Heart left ventricle (tissue), 16 donors: ENCODE measurements at regions not wholly inside any gene's neighbourhood (a gene's known extent, or its start where the extent isn't known, plus 50 kb on each side); places are given as distances from the start of the nearest gene placed in this dataset.

Source experiments
- ATAC-seq, 4 donors: fragments of 200-7000 bp; cut with Tn5 transposase; one replicate each; pipeline ENCODE4 v1.9.1; 2020 to 2022; ENCODE audit warnings: moderate library complexity in 4 of 4, mild to moderate bottlenecking in 3 of 4, moderate number of reproducible peaks in 1 of 4
- DNase-seq, 5 donors: peaks; one replicate each; pipeline ENCODE4 v3.0.0-alpha.2; 2020
- H3K27ac ChIP-seq, 12 donors: fragments of 200-600 bp; sonication (generic) in 4 of 12; one replicate each; pipeline versions ENCODE4 v1.5.0 to v1.8.0; 2016 to 2022; ENCODE audit warnings: mild to moderate bottlenecking in 2 of 12
- H3K27me3 ChIP-seq, 9 donors: fragments of 200-600 bp; sonication (generic) in 2 of 9; one replicate each; pipeline versions ENCODE4 v1.5.1 to v1.8.0; 2016 to 2022; ENCODE audit warnings: mild to moderate bottlenecking in 3 of 9
- H3K36me3 ChIP-seq, 9 donors: fragments of 200-600 bp; sonication (generic) in 2 of 9; one replicate each; pipeline versions ENCODE4 v1.5.0 to v1.8.0; 2018 to 2022; ENCODE audit warnings: mild to moderate bottlenecking in 2 of 9
- H3K4me1 ChIP-seq, 12 donors: fragments of 200-600 bp; sonication (generic) in 4 of 12; one replicate each; pipeline versions ENCODE4 v1.5.0 to v1.8.0; 2016 to 2022; ENCODE audit warnings: mild to moderate bottlenecking in 3 of 12
- H3K4me3 ChIP-seq, 12 donors: fragments of 200-600 bp; sonication (generic) in 4 of 12; one replicate each; pipeline versions ENCODE4 v1.5.0 to v1.8.0; 2017 to 2022; ENCODE audit warnings: mild to moderate bottlenecking in 9 of 12, moderate library complexity in 4 of 12
- H3K9me3 ChIP-seq, 12 donors: fragments of 200-600 bp; sonication (generic) in 4 of 12; one replicate each; pipeline versions ENCODE4 v1.5.0 to v1.8.0; 2016 to 2022; ENCODE audit warnings: mild to moderate bottlenecking in 1 of 12
- POLR2A ChIP-seq, 2 donors: fragments of 450-650 bp; IDR thresholded peaks; one replicate each; pipeline ENCODE4 v1.6.1; 2017; ENCODE audit warnings: antibody characterized with exemption in 2 of 2, mild to moderate bottlenecking in 2 of 2, moderate library complexity in 2 of 2
- WGBS, 4 donors: extraction: QIAGEN DNeasy Blood & Tissue Kit in 2 of 4; methylation state at CpG; one replicate each; pipeline versions ENCODE4 v1.1.5 to v1.1.7; 2013 to 2018; 5-methylcytosine and 5-hydroxymethylcytosine counted together
- intact Hi-C, 10 donors: fragments of 100-400 bp; cut with DNase I; formaldehyde crosslinking; loops; one replicate each; pipeline versions ENCODE4 v1.11.1 to v1.14.2; 2022
- TF ChIP-seq, protein P1 (sequence below), 12 donors: fragments of 200-600 bp; sonication (generic) in 4 of 12; IDR thresholded peaks; one replicate each; pipeline versions ENCODE4 v1.5.0 to v1.8.0; 2018 to 2022; ENCODE audit warnings: antibody characterized with exemption in 12 of 12, mild to moderate bottlenecking in 5 of 12
- donor health status: ischemic (EF 13 %, LVEDD 7.1; RV severe dilation, severe dysfunction).
- donor health status: healthy with polysubstance abuse.
- donor health status: DM: no; HTN: yes; CAD: no.
- donor health status: DM: no; HTN: no; CAD: no.
- donor health status: ischemic (EF 25% LVEDD 6.9; RV normal size, moderate dysfunction).
- donor health status: ischemic (EF 25% LVEDD 5.7; RV mildly dilated, moderate dysfunction).
- donor health status: healthy.
- donor health status: DM: yes; HTN: yes; CAD: no.
- donor health status: ischemic (EF 35%, LVEDD 5.7; RV mildly dilated, moderate dysfunction).
- donor health status: nonischemic (EF 11% LVEDD 7.7; RV severe dilation, severe dysfunction).
- donor health status: DM: yes; HTN: yes; CAD: no.
- donor health status: PGD.
- donor health status: ischemic (EF 29% LVEDD 5.4; RV normal size, mild dysfunction).
- donor health status: nonischemic (EF 23%, LVEDD 6.1; RV moderate dilation, normal function).

DNA sequence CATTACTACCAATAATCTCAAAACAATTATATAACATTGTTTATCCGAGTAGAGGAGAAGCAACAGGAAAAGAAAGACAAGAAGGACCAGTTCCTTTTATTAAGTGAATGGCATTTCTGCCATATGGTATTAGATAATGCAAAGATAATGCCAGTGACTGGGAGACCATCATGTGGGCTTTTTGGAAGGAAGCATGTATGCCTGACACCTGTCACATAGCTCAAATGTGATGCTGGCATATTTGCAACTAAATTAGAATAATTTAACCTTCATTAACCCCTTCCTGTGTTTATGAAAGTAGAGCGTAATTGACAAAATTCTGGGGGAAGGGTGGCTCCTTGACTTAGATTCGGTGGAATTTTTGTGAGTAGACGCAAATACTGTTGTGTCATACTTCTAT is 733.0 kb downstream of the TUSC7 start:
- ATAC-seq: no peak
- WGBS, 4 donors: 74 to 83% (median 78%) methylated on average over 4 of the region's 4 CpGs
- intact Hi-C loops: no loop called here

DNA sequence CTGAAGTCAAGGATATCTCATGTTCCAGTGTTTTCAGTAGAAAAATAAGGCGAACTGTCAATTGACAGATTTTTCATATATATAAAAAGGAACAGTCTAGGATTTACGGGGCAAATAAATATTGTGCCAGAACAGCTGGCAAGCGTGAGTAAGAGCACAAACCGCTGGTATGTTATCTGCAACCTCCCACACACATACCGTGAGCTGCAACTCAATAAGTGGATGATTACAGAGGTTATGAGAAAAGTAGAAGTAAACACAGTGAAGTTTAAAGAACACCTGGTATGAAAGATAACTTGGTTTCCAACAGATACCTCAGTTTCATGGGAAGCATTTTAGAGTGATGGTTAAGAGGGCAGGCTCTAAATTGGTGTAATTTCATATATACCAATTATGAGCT is 733.4 kb downstream of the TUSC7 start:
- intact Hi-C loops: no loop called here
- 50 to 72% (median 63%) methylated on average over 5 of the region's 5 CpGs for WGBS, 4 donors
- no peak overlapping the region for H3K4me3 ChIP-seq
- no peaks in the 10 kb centered on the region for H3K9me3 ChIP-seq
- TF ChIP-seq POLR2A (IDR thresholded peaks at IDR 0.05): no peak
- TF ChIP-seq, protein P1, sequence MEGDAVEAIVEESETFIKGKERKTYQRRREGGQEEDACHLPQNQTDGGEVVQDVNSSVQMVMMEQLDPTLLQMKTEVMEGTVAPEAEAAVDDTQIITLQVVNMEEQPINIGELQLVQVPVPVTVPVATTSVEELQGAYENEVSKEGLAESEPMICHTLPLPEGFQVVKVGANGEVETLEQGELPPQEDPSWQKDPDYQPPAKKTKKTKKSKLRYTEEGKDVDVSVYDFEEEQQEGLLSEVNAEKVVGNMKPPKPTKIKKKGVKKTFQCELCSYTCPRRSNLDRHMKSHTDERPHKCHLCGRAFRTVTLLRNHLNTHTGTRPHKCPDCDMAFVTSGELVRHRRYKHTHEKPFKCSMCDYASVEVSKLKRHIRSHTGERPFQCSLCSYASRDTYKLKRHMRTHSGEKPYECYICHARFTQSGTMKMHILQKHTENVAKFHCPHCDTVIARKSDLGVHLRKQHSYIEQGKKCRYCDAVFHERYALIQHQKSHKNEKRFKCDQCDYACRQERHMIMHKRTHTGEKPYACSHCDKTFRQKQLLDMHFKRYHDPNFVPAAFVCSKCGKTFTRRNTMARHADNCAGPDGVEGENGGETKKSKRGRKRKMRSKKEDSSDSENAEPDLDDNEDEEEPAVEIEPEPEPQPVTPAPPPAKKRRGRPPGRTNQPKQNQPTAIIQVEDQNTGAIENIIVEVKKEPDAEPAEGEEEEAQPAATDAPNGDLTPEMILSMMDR (IDR thresholded peaks at IDR 0.05): no peak
- peaks cover 0 to 13% (median 0%) of the 10 kb centered on the region in 9 donors for H3K27me3 ChIP-seq
- ATAC-seq: no peak
- no peak for DNase-seq
- no peaks in the 10 kb centered on the region for H3K36me3 ChIP-seq
- H3K27ac ChIP-seq: no peak overlapping the region
- peaks cover 0 to 15% (median 0%) of the 10 kb centered on the region in 12 donors for H3K4me1 ChIP-seq

More for the DNA sequence above, 733.0 kb downstream of the TUSC7 start:
- H3K4me3 ChIP-seq: no peak overlapping the region
- DNase-seq: no peak
- TF ChIP-seq, protein P1 (IDR thresholded peaks at IDR 0.05): no peak
- TF ChIP-seq POLR2A (IDR thresholded peaks at IDR 0.05): no peak
- peaks cover 0 to 13% (median 0%) of the 10 kb centered on the region in 9 donors for H3K27me3 ChIP-seq
- H3K27ac ChIP-seq: no peak overlapping the region
- peaks cover 0 to 15% (median 0%) of the 10 kb centered on the region in 12 donors for H3K4me1 ChIP-seq
- H3K36me3 ChIP-seq: no peaks in the 10 kb centered on the region
- H3K9me3 ChIP-seq: no peaks in the 10 kb centered on the region

DNA sequence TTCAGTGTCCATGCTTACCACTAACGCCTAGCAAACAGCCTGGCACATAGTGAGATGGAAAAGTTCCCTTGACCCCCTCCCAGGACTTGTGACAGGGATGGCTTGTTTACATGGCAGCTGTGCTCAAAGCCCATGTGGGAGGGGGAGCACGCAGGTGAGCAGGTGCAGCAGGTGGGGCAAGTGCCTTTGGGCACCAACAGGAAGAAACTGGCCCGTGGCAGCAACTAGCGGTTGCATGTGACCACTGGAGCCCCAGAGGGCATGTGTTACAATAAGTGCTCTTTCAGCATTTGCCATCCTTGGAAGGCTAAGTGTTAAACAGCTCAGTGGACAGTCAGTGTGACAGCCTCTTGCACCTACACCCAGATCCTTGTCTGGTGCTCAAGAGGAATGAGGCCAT is 734.6 kb downstream of the TUSC7 start:
- no peak for TF ChIP-seq POLR2A (IDR thresholded peaks at IDR 0.05)
- TF ChIP-seq, protein P1 (IDR thresholded peaks at IDR 0.05): no peak
- no peak overlapping the region for H3K4me3 ChIP-seq
- no peak for ATAC-seq
- peaks cover 0 to 15% (median 0%) of the 10 kb centered on the region in 12 donors for H3K4me1 ChIP-seq
- DNase-seq: no peak
- H3K9me3 ChIP-seq: no peaks in the 10 kb centered on the region
- no peak overlapping the region for H3K27ac ChIP-seq
- intact Hi-C loops: no loop called here
- WGBS, 4 donors: 81 to 86% (median 83%) methylated on average over 4 of the region's 4 CpGs
- peaks cover 0 to 13% (median 0%) of the 10 kb centered on the region in 9 donors for H3K27me3 ChIP-seq
- no peaks in the 10 kb centered on the region for H3K36me3 ChIP-seq

DNA sequence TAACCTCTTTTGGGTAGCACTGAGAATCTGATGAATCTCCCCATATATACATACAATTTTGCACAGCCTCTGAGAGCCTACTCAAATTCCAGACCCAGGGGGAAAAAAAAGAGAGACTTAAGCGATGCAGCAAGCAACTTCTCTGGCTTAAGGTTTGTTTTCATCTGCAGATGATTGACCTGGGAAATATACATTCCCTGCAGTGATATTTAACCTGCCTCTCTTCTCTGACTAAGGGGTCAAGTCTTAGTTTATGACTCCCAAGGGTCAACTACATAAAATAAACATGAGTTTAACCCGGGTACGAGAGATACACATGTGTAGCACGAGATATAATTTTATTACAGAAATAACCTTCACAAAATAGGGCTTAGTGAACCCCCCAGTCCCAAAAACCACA is 737.8 kb downstream of the TUSC7 start:
- H3K27me3 ChIP-seq: peaks cover 0 to 13% (median 0%) of the 10 kb centered on the region in 9 donors
- no peaks in the 10 kb centered on the region for H3K9me3 ChIP-seq
- H3K27ac ChIP-seq: no peak overlapping the region
- ATAC-seq: no peak
- no peaks in the 10 kb centered on the region for H3K36me3 ChIP-seq
- 59 to 80% (median 73%) methylated on average over 4 of the region's 4 CpGs for WGBS, 4 donors
- no peak for DNase-seq
- no peak overlapping the region for H3K4me3 ChIP-seq
- TF ChIP-seq POLR2A (IDR thresholded peaks at IDR 0.05): no peak
- TF ChIP-seq, protein P1 (IDR thresholded peaks at IDR 0.05): no peak
- no peaks in the 10 kb centered on the region for H3K4me1 ChIP-seq
- intact Hi-C loops: no loop called here
